ENCODE measurements at regions not wholly inside any gene's neighbourhood (a gene's known extent, or its start where the extent isn't known, plus 50 kb on each side); places are given as distances from the start of the nearest gene placed in this dataset.
A peak's percentile ranks its signal among the peaks of the same experiment; 100 is the strongest.

GRCh38 chr3:72003936-72004335, 219.0 kb upstream of the PROK2 start:
- DNase-seq: no peak
- Mint-ChIP-seq H3K27me3 (ENCODE audit: low read depth) (peaks cover 21% of the 10 kb centered on the region), H3K4me3 (no peak overlapping the region), H3K27ac (no peak overlapping the region), H3K4me1 (ENCODE audit: low read depth) (peaks cover 30% of the 10 kb centered on the region), H3K36me3 (ENCODE audit: insufficient read depth in 2 of 2) (no peaks in the 10 kb centered on the region), H3K9me3 (no peaks in the 10 kb centered on the region)
- no peak for ATAC-seq (replicated peaks in 1 of 2)

GRCh38 chr3:72001758-72002157, 216.8 kb upstream of the PROK2 start:
- Mint-ChIP-seq H3K4me3 (no peak overlapping the region), H3K4me1 (ENCODE audit: low read depth) (peaks cover 49% of the 10 kb centered on the region), H3K27me3 (ENCODE audit: low read depth) (peaks cover 23% of the 10 kb centered on the region), H3K36me3 (ENCODE audit: insufficient read depth in 2 of 2) (peaks cover 0 to 3% of the 10 kb centered on the region in 2 donors), H3K27ac (no peak overlapping the region), H3K9me3 (peaks cover 1 to 2% of the 10 kb centered on the region in 2 donors)
- DNase-seq: no peak
- no peak for ATAC-seq (replicated peaks in 1 of 2)

DNA sequence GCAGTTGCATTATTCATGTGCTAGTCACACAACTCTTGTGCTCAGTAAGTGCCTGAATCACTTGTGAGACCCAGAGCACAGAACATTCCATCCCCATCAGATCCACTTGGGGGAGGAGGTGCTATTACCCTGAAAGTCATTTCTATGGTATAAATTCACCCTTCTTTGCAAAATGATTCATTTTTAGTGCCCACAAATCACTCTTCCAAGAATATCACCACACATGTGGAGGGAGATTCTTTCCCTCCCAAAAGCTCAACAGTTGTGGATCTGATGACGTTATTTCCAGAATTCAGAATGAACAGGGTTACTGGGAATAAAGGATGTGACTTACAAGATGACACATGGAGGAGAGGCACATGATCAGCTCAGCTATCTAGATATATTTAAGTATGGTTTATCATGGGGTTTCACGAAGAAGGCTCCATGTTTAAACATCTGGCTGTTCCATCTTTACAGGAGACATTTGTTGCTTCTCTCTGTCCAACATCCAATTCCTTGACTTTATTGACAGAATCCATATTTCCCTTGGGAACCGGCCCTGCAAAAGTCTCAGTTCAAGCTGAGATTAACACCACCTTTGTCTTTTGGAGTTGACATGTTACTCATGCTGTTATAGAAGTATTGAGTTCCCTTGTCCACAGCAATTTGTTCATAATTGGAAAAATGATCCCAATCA, 214.2 kb upstream of the PROK2 start:
- Mint-ChIP-seq H3K9me3 (peaks cover 1 to 2% of the 10 kb centered on the region in 2 donors), H3K4me1 (ENCODE audit: low read depth) (peaks cover 52% of the 10 kb centered on the region), H3K27ac (peak overlapping the region; percentile 80), H3K36me3 (ENCODE audit: insufficient read depth in 2 of 2) (peaks cover 0 to 5% of the 10 kb centered on the region in 2 donors), H3K27me3 (ENCODE audit: low read depth) (peaks cover 15% of the 10 kb centered on the region), H3K4me3 (peak overlapping the region in 1 of 2 donors; percentile 70)
- DNase-seq (peak; percentile 31 to 41), ATAC-seq (replicated peaks in 1 of 2) (peak; percentile 88 to 92)

DNA sequence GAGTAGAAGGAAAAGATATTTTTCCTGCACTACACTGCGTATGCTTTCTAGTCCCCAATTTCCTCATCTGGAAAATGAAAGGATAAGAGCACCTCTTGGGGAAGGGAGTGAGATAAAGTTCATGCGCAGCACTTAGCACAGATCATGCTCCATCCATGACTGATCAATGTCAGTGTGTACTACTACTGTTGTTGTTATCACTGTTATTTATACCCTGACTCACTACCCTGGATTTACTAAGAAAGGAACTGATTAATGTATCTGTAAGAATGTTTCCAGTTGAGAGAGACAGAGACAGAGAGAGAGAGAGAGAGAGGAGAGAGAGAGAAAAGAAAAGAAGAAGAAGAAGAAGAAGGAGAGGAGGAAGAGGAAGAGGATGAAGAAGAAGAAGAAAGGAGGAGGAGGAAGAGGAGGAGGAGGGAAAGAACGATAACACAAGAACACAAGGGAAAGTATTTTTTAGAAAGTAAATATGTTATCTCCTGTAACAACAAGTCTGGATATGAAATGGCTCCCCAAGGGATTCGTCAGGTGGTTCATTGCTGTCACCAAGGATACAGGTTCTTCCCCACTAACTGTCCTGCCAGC, 212.2 kb upstream of the PROK2 start:
- no peak for DNase-seq
- ATAC-seq (replicated peaks in 1 of 2): peak; percentile 36 to 39
- Mint-ChIP-seq H3K27me3 (ENCODE audit: low read depth) (peaks cover 8% of the 10 kb centered on the region), H3K9me3 (peaks cover 6 to 8% of the 10 kb centered on the region in 2 donors), H3K27ac (peak overlapping the region; percentile 82), H3K4me3 (peak overlapping the region in 1 of 2 donors; percentile 58), H3K4me1 (ENCODE audit: low read depth) (peaks cover 56% of the 10 kb centered on the region), H3K36me3 (ENCODE audit: insufficient read depth in 2 of 2) (peaks cover 4 to 8% of the 10 kb centered on the region in 2 donors)

GRCh38 chr3:71994906-71995305, 210.0 kb upstream of the PROK2 start:
- peaks cover 66% of the 10 kb centered on the region for H3K4me1 Mint-ChIP-seq (ENCODE audit: low read depth)
- peaks cover 7 to 10% of the 10 kb centered on the region in 2 donors for H3K36me3 Mint-ChIP-seq (ENCODE audit: insufficient read depth in 2 of 2)
- peaks cover 10 to 13% of the 10 kb centered on the region in 2 donors for H3K9me3 Mint-ChIP-seq
- H3K27me3 Mint-ChIP-seq (ENCODE audit: low read depth): peaks cover 8% of the 10 kb centered on the region
- H3K27ac Mint-ChIP-seq: peak overlapping the region; percentile 87
- ATAC-seq (replicated peaks in 1 of 2): no peak
- peak overlapping the region in 1 of 2 donors; percentile 17 for H3K4me3 Mint-ChIP-seq
- no peak for DNase-seq

DNA sequence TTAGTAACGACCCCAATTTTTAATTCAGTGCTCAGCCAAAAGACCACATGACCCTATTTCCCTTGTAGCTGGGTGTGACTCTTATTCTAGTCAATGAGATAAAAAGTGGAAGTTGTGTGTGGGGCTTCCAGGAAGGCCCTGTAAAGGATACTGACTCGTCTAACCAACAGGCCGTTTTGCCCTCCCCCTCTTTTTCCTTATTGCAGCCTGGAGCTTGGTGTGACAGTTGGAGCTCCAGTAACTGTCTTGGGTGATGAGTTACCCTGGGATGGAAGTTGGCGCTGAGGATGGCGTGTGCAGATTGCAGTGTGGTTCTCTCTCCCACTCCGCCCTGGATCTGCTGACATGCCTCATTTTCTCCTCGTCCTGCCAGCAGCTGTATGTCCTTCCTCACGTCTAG, 209.3 kb upstream of the PROK2 start:
- DNase-seq: no peak

GRCh38 chr3:71991681-71992080, 206.7 kb upstream of the PROK2 start:
- Mint-ChIP-seq H3K9me3 (peaks cover 9 to 11% of the 10 kb centered on the region in 2 donors), H3K4me3 (no peak overlapping the region), H3K27me3 (ENCODE audit: low read depth) (no peaks in the 10 kb centered on the region), H3K27ac (no peak overlapping the region), H3K36me3 (ENCODE audit: insufficient read depth in 2 of 2) (peaks cover 7% of the 10 kb centered on the region in 2 donors), H3K4me1 (ENCODE audit: low read depth) (peaks cover 51% of the 10 kb centered on the region)
- DNase-seq (no peak), ATAC-seq (replicated peaks in 1 of 2) (no peak)

More for the DNA sequence above, 209.3 kb upstream of the PROK2 start:
- peaks cover 8% of the 10 kb centered on the region for H3K27me3 Mint-ChIP-seq (ENCODE audit: low read depth)
- H3K4me1 Mint-ChIP-seq (ENCODE audit: low read depth): peaks cover 62% of the 10 kb centered on the region
- peaks cover 10 to 13% of the 10 kb centered on the region in 2 donors for H3K9me3 Mint-ChIP-seq
- H3K4me3 Mint-ChIP-seq: no peak overlapping the region
- H3K36me3 Mint-ChIP-seq (ENCODE audit: insufficient read depth in 2 of 2): peaks cover 7 to 10% of the 10 kb centered on the region in 2 donors
- no peak overlapping the region for H3K27ac Mint-ChIP-seq
- ATAC-seq (replicated peaks in 1 of 2): peak; percentile 4 to 9

GRCh38 chr3:71991046-71991445, 206.1 kb upstream of the PROK2 start:
- Mint-ChIP-seq H3K27me3 (ENCODE audit: low read depth) (no peaks in the 10 kb centered on the region), H3K36me3 (ENCODE audit: insufficient read depth in 2 of 2) (peaks cover 7 to 9% of the 10 kb centered on the region in 2 donors), H3K4me3 (no peak overlapping the region), H3K27ac (no peak overlapping the region), H3K4me1 (ENCODE audit: low read depth) (peaks cover 47% of the 10 kb centered on the region), H3K9me3 (peaks cover 9 to 11% of the 10 kb centered on the region in 2 donors)
- ATAC-seq (replicated peaks in 1 of 2) (no peak), DNase-seq (no peak)

- Mint-ChIP-seq H3K4me3 (no peak overlapping the region), H3K9me3 (peaks cover 9 to 11% of the 10 kb centered on the region in 2 donors), H3K4me1 (ENCODE audit: low read depth) (peaks cover 49% of the 10 kb centered on the region), H3K36me3 (ENCODE audit: insufficient read depth in 2 of 2) (peaks cover 7 to 9% of the 10 kb centered on the region in 2 donors), H3K27me3 (ENCODE audit: low read depth) (no peaks in the 10 kb centered on the region), H3K27ac (peak overlapping the region; percentile 59)
- DNase-seq: no peak
- ATAC-seq (replicated peaks in 1 of 2): no peak
Observed at GRCh38 chr3:71990545-71990944, 205.6 kb upstream of the PROK2 start.

DNA sequence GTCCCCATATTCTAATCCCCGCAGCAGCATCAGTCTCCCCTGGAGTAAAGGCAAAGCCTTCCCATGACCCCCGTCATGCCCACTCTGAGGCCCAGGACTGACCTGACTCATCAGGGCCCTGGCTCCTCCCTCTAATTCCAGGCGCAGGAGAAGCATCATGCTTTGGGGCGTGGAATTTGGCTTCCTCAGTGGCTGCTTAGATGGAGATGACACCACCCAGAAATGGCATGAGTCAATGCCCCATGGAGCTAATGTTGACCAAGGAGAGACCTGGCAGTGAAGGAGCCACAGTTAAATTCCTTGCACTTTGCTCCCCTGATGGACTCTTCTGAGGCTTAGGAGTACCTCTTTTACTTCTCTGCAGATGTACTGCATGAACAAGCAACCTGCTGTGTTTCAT, 204.2 kb upstream of the PROK2 start:
- peaks cover 54% of the 10 kb centered on the region for H3K4me1 Mint-ChIP-seq (ENCODE audit: low read depth)
- DNase-seq (no peak), ATAC-seq (replicated peaks in 1 of 2) (no peak)
- no peak overlapping the region for H3K4me3 Mint-ChIP-seq
- H3K27ac Mint-ChIP-seq: no peak overlapping the region
- H3K36me3 Mint-ChIP-seq (ENCODE audit: insufficient read depth in 2 of 2): peaks cover 5 to 9% of the 10 kb centered on the region in 2 donors
- H3K27me3 Mint-ChIP-seq (ENCODE audit: low read depth): no peaks in the 10 kb centered on the region
- peaks cover 9 to 11% of the 10 kb centered on the region in 2 donors for H3K9me3 Mint-ChIP-seq

GRCh38 chr3:71987828-71988227, 202.9 kb upstream of the PROK2 start:
- no peak overlapping the region for H3K4me3 Mint-ChIP-seq
- ATAC-seq (replicated peaks in 1 of 2) (no peak), DNase-seq (no peak)
- peaks cover 2 to 7% of the 10 kb centered on the region in 2 donors for H3K9me3 Mint-ChIP-seq
- H3K36me3 Mint-ChIP-seq (ENCODE audit: insufficient read depth in 2 of 2): peaks cover 2 to 5% of the 10 kb centered on the region in 2 donors
- H3K27ac Mint-ChIP-seq: no peak overlapping the region
- H3K27me3 Mint-ChIP-seq (ENCODE audit: low read depth): no peaks in the 10 kb centered on the region
- H3K4me1 Mint-ChIP-seq (ENCODE audit: low read depth): peaks cover 56% of the 10 kb centered on the region

- Mint-ChIP-seq H3K9me3 (peaks cover 2 to 8% of the 10 kb centered on the region in 2 donors), H3K4me3 (no peak overlapping the region), H3K27me3 (ENCODE audit: low read depth) (no peaks in the 10 kb centered on the region), H3K4me1 (ENCODE audit: low read depth) (peaks cover 62% of the 10 kb centered on the region), H3K27ac (no peak overlapping the region), H3K36me3 (ENCODE audit: insufficient read depth in 2 of 2) (peaks cover 5 to 7% of the 10 kb centered on the region in 2 donors)
- DNase-seq (no peak), ATAC-seq (replicated peaks in 1 of 2) (no peak)
Observed at GRCh38 chr3:71987089-71987735, 202.3 kb upstream of the PROK2 start.

- ATAC-seq (replicated peaks in 1 of 2): no peak
- peaks cover 2 to 9% of the 10 kb centered on the region in 2 donors for H3K9me3 Mint-ChIP-seq
- H3K27ac Mint-ChIP-seq: no peak overlapping the region
- H3K4me1 Mint-ChIP-seq (ENCODE audit: low read depth): peaks cover 68% of the 10 kb centered on the region
- no peaks in the 10 kb centered on the region for H3K27me3 Mint-ChIP-seq (ENCODE audit: low read depth)
- DNase-seq: no peak
- H3K36me3 Mint-ChIP-seq (ENCODE audit: insufficient read depth in 2 of 2): peaks cover 5 to 8% of the 10 kb centered on the region in 2 donors
- no peak overlapping the region for H3K4me3 Mint-ChIP-seq
Observed at GRCh38 chr3:71986606-71987005, 201.7 kb upstream of the PROK2 start.
